ENCODE measurements at regions not wholly inside any gene's neighbourhood (a gene's known extent, or its start where the extent isn't known, plus 50 kb on each side); places are given as distances from the start of the nearest gene placed in this dataset.

DNA sequence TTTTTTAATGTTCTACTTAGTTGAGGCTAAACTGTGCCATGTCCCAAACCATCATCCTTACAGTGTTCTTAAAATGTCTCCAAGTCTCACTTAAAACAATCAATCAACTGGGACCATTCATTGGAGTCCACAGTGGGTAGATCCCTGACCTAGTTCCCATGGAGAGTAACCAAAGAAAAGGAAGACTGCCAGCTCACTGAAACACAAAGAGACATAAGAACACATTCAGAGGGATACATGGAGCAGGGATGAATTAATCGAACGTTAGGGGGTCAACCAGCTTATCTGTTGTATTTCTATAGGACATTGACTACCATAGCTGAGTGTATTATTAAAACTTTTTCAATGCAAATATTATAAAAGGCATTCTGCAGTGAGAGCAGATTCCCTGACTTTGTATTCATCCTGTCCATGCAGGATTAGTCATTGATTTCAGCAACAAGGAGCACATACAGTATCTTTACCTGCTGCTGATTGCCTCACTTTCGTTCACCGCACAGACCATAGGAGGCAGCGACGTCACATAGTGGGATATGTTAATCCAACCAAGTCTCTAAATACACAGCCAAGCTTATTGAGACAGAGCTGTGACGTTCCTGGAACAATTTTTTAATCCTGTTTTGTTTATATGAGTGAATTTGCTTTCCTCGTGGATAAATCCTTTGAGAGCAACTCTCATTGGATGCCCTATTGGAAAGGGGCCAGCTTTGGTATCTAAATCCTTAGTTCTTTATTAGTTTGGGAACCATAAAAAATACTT is 364.9 kb upstream of the RBMS3 start:
- H3K14ac ChIP-seq (ENCODE audit: low read length) = no peak overlapping the region
- peak; percentile 37 for DNase-seq (ENCODE audit: low spot score)

GRCh38 chr3:28916713-28917499 is 364.0 kb upstream of the RBMS3 start:
- Histone ChIP-seq H2AFZ (ENCODE audit: low read length) (no peak overlapping the region), H2BK5ac (ENCODE audit: low read length) (no peak overlapping the region), H3K9me3 (replicated peaks in 1 of 2; ENCODE audit: control insufficient read depth in 2 of 2, insufficient read depth in 1 of 2, low read depth in 1 of 2, low read length in 2 of 2) (no peaks in the 10 kb centered on the region), H3K79me1 (ENCODE audit: low read depth, low read length) (no peaks in the 10 kb centered on the region), H3K14ac (ENCODE audit: low read length) (no peak overlapping the region), H3K4ac (ENCODE audit: low read length) (no peak overlapping the region), H2BK15ac (ENCODE audit: low read length) (no peak overlapping the region), H3K9ac (ENCODE audit: low read depth, low read length, poor library complexity) (no peak overlapping the region), H2BK120ac (ENCODE audit: low read depth, low read length) (no peak overlapping the region), H3K36me3 (replicated peaks in 1 of 2; ENCODE audit: control insufficient read depth in 2 of 2, insufficient read depth in 2 of 2, low read length in 2 of 2) (no peaks in the 10 kb centered on the region), H3K4me3 (ENCODE audit: low read length in 2 of 2) (no peak overlapping the region), H2AK5ac (ENCODE audit: low read depth, low read length) (no peak overlapping the region), H4K91ac (ENCODE audit: low read depth, low read length, poor library complexity) (no peak overlapping the region), H3K4me1 (ENCODE audit: control insufficient read depth in 2 of 2, insufficient read depth in 1 of 2, low read depth in 1 of 2, low read length in 2 of 2) (peaks cover 3 to 6% of the 10 kb centered on the region in 2 donors), H3K4me2 (ENCODE audit: insufficient read depth, low read length, poor library complexity, severe bottlenecking) (no peak overlapping the region), H3K18ac (ENCODE audit: low read length) (no peak overlapping the region), H4K8ac (ENCODE audit: low read depth, low read length) (no peak overlapping the region), H3K27me3 (ENCODE audit: control insufficient read depth in 3 of 3, insufficient read depth in 3 of 3, low read depth in 1 of 3, low read length in 3 of 3) (peaks cover 0 to 36% (median 0%) of the 10 kb centered on the region in 3 experiments), H2BK12ac (ENCODE audit: low read length) (peak overlapping the region; percentile 41), H3K23ac (ENCODE audit: low read depth, low read length, poor library complexity) (no peak overlapping the region), H3K27ac (replicated peaks; ENCODE audit: low read length) (no peak overlapping the region)
- no CpG with 5 or more reads among the region's 16 CpGs for WGBS, 2 donors (ENCODE audit: extremely low coverage in 2 of 2, insufficient read length in 2 of 2, insufficient replicate concordance in 1 of 2)
- peak; percentile 12 for DNase-seq (ENCODE audit: low spot score)

More for the DNA sequence above, 364.9 kb upstream of the RBMS3 start:
- no peak overlapping the region for H2BK12ac ChIP-seq (ENCODE audit: low read length)
- no peak overlapping the region for H3K4ac ChIP-seq (ENCODE audit: low read length)
- no CpG with 5 or more reads among the region's 8 CpGs for WGBS, 2 donors (ENCODE audit: extremely low coverage in 2 of 2, insufficient read length in 2 of 2, insufficient replicate concordance in 1 of 2)
- peaks cover 3 to 6% of the 10 kb centered on the region in 2 donors for H3K4me1 ChIP-seq (ENCODE audit: control insufficient read depth in 2 of 2, insufficient read depth in 1 of 2, low read depth in 1 of 2, low read length in 2 of 2)
- peak overlapping the region; percentile 9 for H3K27ac ChIP-seq (replicated peaks; ENCODE audit: low read length)
- no peak overlapping the region for H3K9ac ChIP-seq (ENCODE audit: low read depth, low read length, poor library complexity)
- H3K36me3 ChIP-seq (replicated peaks in 1 of 2; ENCODE audit: control insufficient read depth in 2 of 2, insufficient read depth in 2 of 2, low read length in 2 of 2) = no peaks in the 10 kb centered on the region
- peaks cover 0 to 46% (median 0%) of the 10 kb centered on the region in 3 experiments for H3K27me3 ChIP-seq (ENCODE audit: control insufficient read depth in 3 of 3, insufficient read depth in 3 of 3, low read depth in 1 of 3, low read length in 3 of 3)
- H2AK5ac ChIP-seq (ENCODE audit: low read depth, low read length) = no peak overlapping the region
- no peak overlapping the region for H4K8ac ChIP-seq (ENCODE audit: low read depth, low read length)
- H2BK120ac ChIP-seq (ENCODE audit: low read depth, low read length) = no peak overlapping the region
- H2AFZ ChIP-seq (ENCODE audit: low read length) = no peak overlapping the region
- no peak overlapping the region for H2BK15ac ChIP-seq (ENCODE audit: low read length)
- H3K79me1 ChIP-seq (ENCODE audit: low read depth, low read length) = no peaks in the 10 kb centered on the region
- no peak overlapping the region for H3K23ac ChIP-seq (ENCODE audit: low read depth, low read length, poor library complexity)
- H2BK5ac ChIP-seq (ENCODE audit: low read length) = no peak overlapping the region
- no peaks in the 10 kb centered on the region for H3K9me3 ChIP-seq (replicated peaks in 1 of 2; ENCODE audit: control insufficient read depth in 2 of 2, insufficient read depth in 1 of 2, low read depth in 1 of 2, low read length in 2 of 2)
- no peak overlapping the region for H3K18ac ChIP-seq (ENCODE audit: low read length)
- no peak overlapping the region for H3K4me3 ChIP-seq (ENCODE audit: low read length in 2 of 2)
- H4K91ac ChIP-seq (ENCODE audit: low read depth, low read length, poor library complexity) = no peak overlapping the region
- no peak overlapping the region for H3K4me2 ChIP-seq (ENCODE audit: insufficient read depth, low read length, poor library complexity, severe bottlenecking)

DNA sequence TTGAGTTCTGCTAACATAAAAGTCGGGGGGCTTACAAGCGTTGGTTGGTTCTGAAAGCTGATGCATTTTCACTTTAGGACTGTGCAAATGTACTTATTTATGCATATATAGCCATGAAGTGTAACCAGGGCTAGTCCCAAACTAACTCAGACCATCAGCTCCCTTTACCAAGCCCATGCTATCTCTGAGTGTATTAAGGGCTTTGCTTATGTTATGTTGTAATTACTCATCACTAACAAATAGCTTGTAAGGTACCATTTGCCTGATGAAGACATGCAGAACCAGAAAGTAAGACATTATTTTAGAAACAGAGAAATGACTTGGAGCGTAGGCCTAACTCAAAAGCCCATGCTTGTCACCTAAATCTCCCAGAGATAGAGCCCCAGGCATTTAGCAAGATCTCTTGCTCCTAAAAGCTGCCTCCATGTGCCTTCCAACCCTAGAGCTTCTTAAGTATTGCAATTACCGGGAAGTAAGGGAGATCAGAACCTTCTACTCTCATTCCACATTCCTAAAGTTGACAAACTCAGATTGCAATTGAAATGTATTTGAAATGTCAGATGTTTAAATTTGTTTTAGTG is 362.9 kb upstream of the RBMS3 start:
- WGBS, 2 donors (ENCODE audit: extremely low coverage in 2 of 2, insufficient read length in 2 of 2, insufficient replicate concordance in 1 of 2) = no CpG with 5 or more reads among the region's 4 CpGs
- no peak for DNase-seq (ENCODE audit: low spot score)

DNA sequence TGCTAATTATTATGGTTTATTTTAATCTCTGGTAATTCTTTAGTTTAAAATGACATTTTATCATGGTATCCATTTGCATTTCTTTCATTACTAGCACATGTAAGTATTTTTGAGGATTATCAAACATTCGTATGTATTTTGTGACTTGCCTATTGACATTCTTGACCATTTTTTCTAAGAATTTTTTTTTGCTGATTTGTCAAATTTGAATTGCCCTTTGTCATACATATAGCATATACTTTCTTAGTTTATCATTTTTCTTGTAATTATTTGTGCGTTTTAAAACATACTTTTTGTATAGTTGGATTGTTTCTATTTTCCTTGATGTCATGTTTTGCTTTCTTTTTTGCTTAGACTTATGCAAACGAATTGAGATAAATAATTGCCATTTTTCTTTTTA is 358.5 kb upstream of the RBMS3 start:
- Histone ChIP-seq H3K27ac (replicated peaks; ENCODE audit: low read length) (no peak overlapping the region), H2BK120ac (ENCODE audit: low read depth, low read length) (no peak overlapping the region), H3K4ac (ENCODE audit: low read length) (no peak overlapping the region), H2BK5ac (ENCODE audit: low read length) (no peak overlapping the region), H4K91ac (ENCODE audit: low read depth, low read length, poor library complexity) (no peak overlapping the region), H3K23ac (ENCODE audit: low read depth, low read length, poor library complexity) (no peak overlapping the region), H3K27me3 (ENCODE audit: control insufficient read depth in 3 of 3, insufficient read depth in 3 of 3, low read depth in 1 of 3, low read length in 3 of 3) (peaks cover 0 to 8% (median 0%) of the 10 kb centered on the region in 3 experiments), H4K8ac (ENCODE audit: low read depth, low read length) (no peak overlapping the region), H2BK12ac (ENCODE audit: low read length) (no peak overlapping the region), H3K4me3 (ENCODE audit: low read length in 2 of 2) (no peak overlapping the region), H2AK5ac (ENCODE audit: low read depth, low read length) (no peak overlapping the region), H3K79me1 (ENCODE audit: low read depth, low read length) (no peaks in the 10 kb centered on the region), H3K9ac (ENCODE audit: low read depth, low read length, poor library complexity) (no peak overlapping the region), H3K36me3 (replicated peaks in 1 of 2; ENCODE audit: control insufficient read depth in 2 of 2, insufficient read depth in 2 of 2, low read length in 2 of 2) (no peaks in the 10 kb centered on the region), H3K4me2 (ENCODE audit: insufficient read depth, low read length, poor library complexity, severe bottlenecking) (no peak overlapping the region), H3K14ac (ENCODE audit: low read length) (no peak overlapping the region), H2BK15ac (ENCODE audit: low read length) (no peak overlapping the region), H3K4me1 (ENCODE audit: control insufficient read depth in 2 of 2, insufficient read depth in 1 of 2, low read depth in 1 of 2, low read length in 2 of 2) (no peaks in the 10 kb centered on the region), H2AFZ (ENCODE audit: low read length) (no peak overlapping the region), H3K18ac (ENCODE audit: low read length) (no peak overlapping the region), H3K9me3 (replicated peaks in 1 of 2; ENCODE audit: control insufficient read depth in 2 of 2, insufficient read depth in 1 of 2, low read depth in 1 of 2, low read length in 2 of 2) (no peaks in the 10 kb centered on the region)
- DNase-seq (ENCODE audit: low spot score) = no peak
- no CpG with 5 or more reads among the region's 3 CpGs for whole genome bisulfite sequencing, 2 donors (ENCODE audit: extremely low coverage in 2 of 2, insufficient read length in 2 of 2, insufficient replicate concordance in 1 of 2)

More for the DNA sequence above, 362.9 kb upstream of the RBMS3 start:
- Histone ChIP-seq H3K9me3 (replicated peaks in 1 of 2; ENCODE audit: control insufficient read depth in 2 of 2, insufficient read depth in 1 of 2, low read depth in 1 of 2, low read length in 2 of 2) (no peaks in the 10 kb centered on the region), H3K18ac (ENCODE audit: low read length) (no peak overlapping the region), H3K4me3 (ENCODE audit: low read length in 2 of 2) (no peak overlapping the region), H3K9ac (ENCODE audit: low read depth, low read length, poor library complexity) (no peak overlapping the region), H3K4me2 (ENCODE audit: insufficient read depth, low read length, poor library complexity, severe bottlenecking) (no peak overlapping the region), H2BK5ac (ENCODE audit: low read length) (no peak overlapping the region), H4K91ac (ENCODE audit: low read depth, low read length, poor library complexity) (no peak overlapping the region), H2AFZ (ENCODE audit: low read length) (no peak overlapping the region), H3K36me3 (replicated peaks in 1 of 2; ENCODE audit: control insufficient read depth in 2 of 2, insufficient read depth in 2 of 2, low read length in 2 of 2) (no peaks in the 10 kb centered on the region), H2BK12ac (ENCODE audit: low read length) (no peak overlapping the region), H3K23ac (ENCODE audit: low read depth, low read length, poor library complexity) (no peak overlapping the region), H2BK120ac (ENCODE audit: low read depth, low read length) (no peak overlapping the region), H3K4me1 (ENCODE audit: control insufficient read depth in 2 of 2, insufficient read depth in 1 of 2, low read depth in 1 of 2, low read length in 2 of 2) (peaks cover 3 to 6% of the 10 kb centered on the region in 2 donors), H3K14ac (ENCODE audit: low read length) (no peak overlapping the region), H2BK15ac (ENCODE audit: low read length) (no peak overlapping the region), H3K79me1 (ENCODE audit: low read depth, low read length) (no peaks in the 10 kb centered on the region), H2AK5ac (ENCODE audit: low read depth, low read length) (no peak overlapping the region), H3K27me3 (ENCODE audit: control insufficient read depth in 3 of 3, insufficient read depth in 3 of 3, low read depth in 1 of 3, low read length in 3 of 3) (peaks cover 0 to 29% (median 0%) of the 10 kb centered on the region in 3 experiments), H4K8ac (ENCODE audit: low read depth, low read length) (no peak overlapping the region), H3K27ac (replicated peaks; ENCODE audit: low read length) (no peak overlapping the region), H3K4ac (ENCODE audit: low read length) (no peak overlapping the region)
